WTC11 (cell line): ENCODE measurements at regions not wholly inside any gene's neighbourhood (a gene's known extent, or its start where the extent isn't known, plus 50 kb on each side); places are given as distances from the start of the nearest gene placed in this dataset.

Experiments
- ATAC-seq: fragments of 200-7000 bp; cut with Tn5 transposase; 2 replicates; pipeline ENCODE4 v1.10.0; 2021; ENCODE audit warnings: mild to moderate bottlenecking, moderate library complexity
- CTCF ChIA-PET: fragments of 300-600 bp; sonication (Branson Sonifier 250); formaldehyde crosslinking; loops from one replicate; lab custom pipeline; 2021; ENCODE audit warnings: antibody characterized with exemption; lab: Charles Lee
- POLR2A ChIA-PET: fragments of 350-600 bp; sonication (Branson Sonifier 250); formaldehyde crosslinking; loops from one replicate; lab custom pipeline; 2021; ENCODE audit warnings: antibody characterized with exemption; lab: Charles Lee
- DNase-seq: peaks from one replicate; pipeline ENCODE4 v3.0.0; 2021; ENCODE audit warnings: low spot score
- H3K27ac Mint-ChIP-seq: 2 replicates; pipeline ENCODE4 v1.8.0; 2021; ENCODE audit warnings: mixed read lengths
- H3K27me3 Mint-ChIP-seq: 2 replicates; pipeline ENCODE4 v1.8.0; 2021; ENCODE audit warnings: low read depth, mild to moderate bottlenecking, moderate library complexity, mixed read lengths
- H3K36me3 Mint-ChIP-seq: 2 replicates; pipeline ENCODE4 v1.8.0; 2021; ENCODE audit warnings: mixed read lengths
- H3K4me1 Mint-ChIP-seq: 2 replicates; pipeline ENCODE4 v1.8.0; 2022; ENCODE audit warnings: mixed read lengths
- H3K4me3 Mint-ChIP-seq: 2 replicates; pipeline ENCODE4 v1.8.0; 2021; ENCODE audit warnings: mild to moderate bottlenecking, moderate library complexity, mixed read lengths
- H3K9me3 Mint-ChIP-seq: 2 replicates; pipeline ENCODE4 v1.8.0; 2021; ENCODE audit warnings: mixed read lengths
- ATF1 ChIP-seq: sonication (generic); formaldehyde crosslinking; IDR thresholded peaks from 2 replicates; pipeline ENCODE4 v1.8.1; 2023; ENCODE audit warnings: mild to moderate bottlenecking, moderate library complexity, missing genetic modification reagents
- CREM ChIP-seq: sonication (generic); formaldehyde crosslinking; IDR thresholded peaks from 2 replicates; pipeline ENCODE4 v1.8.1; 2022; ENCODE audit warnings: mild to moderate bottlenecking, missing genetic modification reagents, moderate library complexity
- CTCF ChIP-seq: fragments of 200-600 bp; IDR thresholded peaks from 2 replicates; pipeline ENCODE4 v1.8.0; 2022; ENCODE audit warnings: antibody characterized with exemption
- E2F1 ChIP-seq: sonication (generic); formaldehyde crosslinking; IDR thresholded peaks from 2 replicates; pipeline ENCODE4 v1.8.0; 2022; ENCODE audit warnings: mild to moderate bottlenecking, missing genetic modification reagents
- E2F5 ChIP-seq: sonication (generic); formaldehyde crosslinking; IDR thresholded peaks from 2 replicates; pipeline ENCODE4 v1.8.1; 2022; ENCODE audit warnings: mild to moderate bottlenecking, moderate library complexity, missing genetic modification reagents
- ETV6 ChIP-seq: sonication (generic); formaldehyde crosslinking; IDR thresholded peaks from 2 replicates; pipeline ENCODE4 v1.8.1; 2022; ENCODE audit warnings: mild to moderate bottlenecking, missing genetic modification reagents
- FOXP1 ChIP-seq: sonication (generic); formaldehyde crosslinking; IDR thresholded peaks from 2 replicates; pipeline ENCODE4 v1.8.0; 2022; ENCODE audit warnings: missing genetic modification reagents, mild to moderate bottlenecking, moderate library complexity, borderline replicate concordance
- GRHL2 ChIP-seq: fragments of 250-450 bp; sonication (Bioruptor Pico); IDR thresholded peaks from 2 replicates; pipeline ENCODE4 v1.8.0; 2022; ENCODE audit warnings: mild to moderate bottlenecking, moderate library complexity; ENCODE audit not compliant: insufficient replicate concordance, severe bottlenecking
- KAT7 ChIP-seq: sonication (generic); formaldehyde crosslinking; IDR thresholded peaks from 2 replicates; pipeline ENCODE4 v1.8.1; 2023; ENCODE audit warnings: missing genetic modification reagents, mild to moderate bottlenecking, borderline replicate concordance
- NR3C1 ChIP-seq: sonication (generic); formaldehyde crosslinking; conservative IDR thresholded peaks from 2 replicates; pipeline ENCODE4 v1.8.1; 2023; ENCODE audit warnings: low read depth, mild to moderate bottlenecking, missing genetic modification reagents
- PRRX2 ChIP-seq: fragments of 250-450 bp; sonication (Bioruptor Pico); IDR thresholded peaks from 2 replicates; pipeline ENCODE4 v1.8.0; 2021; ENCODE audit warnings: mild to moderate bottlenecking
- RELA ChIP-seq: sonication (generic); formaldehyde crosslinking; IDR thresholded peaks from 2 replicates; pipeline ENCODE4 v1.8.1; 2022; ENCODE audit warnings: missing genetic modification reagents, mild to moderate bottlenecking, borderline replicate concordance
- STAT6 ChIP-seq: sonication (generic); formaldehyde crosslinking; conservative IDR thresholded peaks from 2 replicates; pipeline ENCODE4 v1.8.1; 2023; ENCODE audit warnings: mild to moderate bottlenecking, low read depth, missing genetic modification reagents, moderate library complexity
- ZBTB21 ChIP-seq: sonication (generic); formaldehyde crosslinking; IDR thresholded peaks from 2 replicates; pipeline ENCODE4 v1.8.1; 2023; ENCODE audit warnings: mild to moderate bottlenecking, missing genetic modification reagents, borderline replicate concordance
- ZNF121 ChIP-seq: sonication (generic); formaldehyde crosslinking; IDR thresholded peaks from 2 replicates; pipeline ENCODE4 v1.8.0; 2023; ENCODE audit warnings: missing genetic modification reagents
- TF ChIP-seq, protein P1 (sequence below): sonication (generic); formaldehyde crosslinking; IDR thresholded peaks from 2 replicates; pipeline ENCODE4 v1.8.1; 2022; ENCODE audit warnings: mild to moderate bottlenecking, missing genetic modification reagents, moderate library complexity, borderline replicate concordance
- TF ChIP-seq, protein P2 (sequence below): fragments of 250-450 bp; sonication (Bioruptor Pico); IDR thresholded peaks from 2 replicates; pipeline ENCODE4 v1.9.0; 2021; ENCODE audit warnings: mild to moderate bottlenecking

- no peaks in the 10 kb centered on the region for H3K27me3 Mint-ChIP-seq
- peaks cover 9% of the 10 kb centered on the region for H3K9me3 Mint-ChIP-seq
- H3K27ac Mint-ChIP-seq: no peak overlapping the region
- H3K4me3 Mint-ChIP-seq: no peak overlapping the region
- POLR2A ChIA-PET: no interaction called here
- ATAC-seq (peak; percentile 15; the same call in 1 of the 2 replicates), DNase-seq (no peak)
- TF ChIP-seq CREM (CRISPR knock-in tag) (no peak), ZNF121 (CRISPR knock-in tag) (no peak), CTCF (peak; percentile 12; the same call in 1 of the 2 replicates)
- TF ChIP-seq, all 79 proteins: peak for 1
- H3K4me1 Mint-ChIP-seq: no peaks in the 10 kb centered on the region
- CTCF ChIA-PET: interaction anchor here (0.7 to 1.8 kb wide), 19 partner anchors 8 to 528 kb away, joined by 3 to 10 read pairs (median 4); no protein-coding TSS in a partner anchor
- no peaks in the 10 kb centered on the region; the same call in 1 of the 2 replicates for H3K36me3 Mint-ChIP-seq
Observed at GRCh38 chr5:133869519-133870335, 98.7 kb downstream of the C5orf15 start.

DNA sequence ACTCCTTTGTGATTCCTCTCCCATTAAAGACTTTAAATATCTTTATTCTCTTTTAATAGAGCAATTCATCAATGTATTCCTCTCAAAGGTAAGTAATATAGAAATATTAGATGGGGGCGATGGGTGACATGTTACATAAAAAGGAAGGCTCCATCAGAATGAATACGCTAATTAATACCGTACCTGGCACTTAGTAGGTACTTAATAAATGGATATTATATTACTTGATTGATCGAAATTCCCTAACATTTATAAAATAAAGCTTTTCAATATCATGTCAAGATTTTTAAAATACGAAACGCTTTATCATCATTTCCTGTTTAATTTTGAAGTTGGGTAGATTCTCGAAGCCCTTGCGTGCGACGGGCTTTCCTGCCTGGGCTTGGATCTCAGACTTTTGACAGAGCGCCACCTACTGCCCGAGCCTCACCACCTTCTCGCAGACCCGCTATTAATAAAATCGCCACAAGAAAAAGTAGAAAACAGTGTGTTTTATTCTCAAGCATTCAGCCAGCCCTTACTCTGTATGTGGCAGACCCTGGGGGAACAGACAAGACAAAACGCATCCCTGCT, 99.4 kb downstream of the C5orf15 start:
- ChIA-PET POLR2A (no interaction called here), CTCF (interaction anchor here (0.9 to 1.8 kb wide), 11 partner anchors 9 to 447 kb away, joined by 3 to 10 read pairs (median 5); no protein-coding TSS in a partner anchor)
- Mint-ChIP-seq H3K27me3 (no peaks in the 10 kb centered on the region), H3K27ac (no peak overlapping the region), H3K4me1 (no peaks in the 10 kb centered on the region), H3K9me3 (peaks cover 2% of the 10 kb centered on the region), H3K4me3 (no peak overlapping the region), H3K36me3 (no peaks in the 10 kb centered on the region)
- DNase-seq (peak; percentile 74), ATAC-seq (peak; percentile 62)
- no peak for TF ChIP-seq NR3C1 (CRISPR knock-in tag)
- peak; percentile 55 for TF ChIP-seq CTCF

- Mint-ChIP-seq H3K27ac (no peak overlapping the region), H3K27me3 (no peaks in the 10 kb centered on the region), H3K36me3 (no peaks in the 10 kb centered on the region), H3K4me1 (no peaks in the 10 kb centered on the region), H3K4me3 (no peak overlapping the region), H3K9me3 (no peaks in the 10 kb centered on the region)
- DNase-seq (no peak), ATAC-seq (no peak)
- ChIA-PET CTCF (interaction anchor here (1.7 to 2.0 kb wide), 3 partner anchors 62 to 114 kb away, joined by 5 to 6 read pairs (median 5); no protein-coding TSS in a partner anchor), POLR2A (no interaction called here)
- TF ChIP-seq GRHL2 (CRISPR knock-in tag) (no peak), ATF1 (CRISPR knock-in tag) (no peak), RELA (no peak), PRRX2 (CRISPR knock-in tag) (no peak), KAT7 (no peak), FOXP1 (CRISPR knock-in tag) (no peak), E2F5 (CRISPR knock-in tag) (no peak), STAT6 (CRISPR knock-in tag) (no peak), ETV6 (CRISPR knock-in tag) (no peak), E2F1 (CRISPR knock-in tag) (no peak), ZBTB21 (CRISPR knock-in tag) (no peak)
- TF ChIP-seq, protein P1, sequence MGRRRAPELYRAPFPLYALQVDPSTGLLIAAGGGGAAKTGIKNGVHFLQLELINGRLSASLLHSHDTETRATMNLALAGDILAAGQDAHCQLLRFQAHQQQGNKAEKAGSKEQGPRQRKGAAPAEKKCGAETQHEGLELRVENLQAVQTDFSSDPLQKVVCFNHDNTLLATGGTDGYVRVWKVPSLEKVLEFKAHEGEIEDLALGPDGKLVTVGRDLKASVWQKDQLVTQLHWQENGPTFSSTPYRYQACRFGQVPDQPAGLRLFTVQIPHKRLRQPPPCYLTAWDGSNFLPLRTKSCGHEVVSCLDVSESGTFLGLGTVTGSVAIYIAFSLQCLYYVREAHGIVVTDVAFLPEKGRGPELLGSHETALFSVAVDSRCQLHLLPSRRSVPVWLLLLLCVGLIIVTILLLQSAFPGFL (CRISPR knock-in tag): no peak
- TF ChIP-seq, protein P2, sequence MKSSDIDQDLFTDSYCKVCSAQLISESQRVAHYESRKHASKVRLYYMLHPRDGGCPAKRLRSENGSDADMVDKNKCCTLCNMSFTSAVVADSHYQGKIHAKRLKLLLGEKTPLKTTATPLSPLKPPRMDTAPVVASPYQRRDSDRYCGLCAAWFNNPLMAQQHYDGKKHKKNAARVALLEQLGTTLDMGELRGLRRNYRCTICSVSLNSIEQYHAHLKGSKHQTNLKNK (CRISPR knock-in tag): no peak
Observed at GRCh38 chr5:133867851-133868545, 100.4 kb downstream of the C5orf15 start.
